ENCODE measurements at regions not wholly inside any gene's neighbourhood (a gene's known extent, or its start where the extent isn't known, plus 50 kb on each side); places are given as distances from the start of the nearest gene placed in this dataset.

- Mint-ChIP-seq H3K4me1 (ENCODE audit: unreplicated experiment) (peaks cover 20% of the 10 kb centered on the region), H3K27me3 (no peaks in the 10 kb centered on the region), H3K9me3 (no peaks in the 10 kb centered on the region), H3K27ac (no peak overlapping the region), H3K4me3 (no peak overlapping the region), H3K36me3 (no peaks in the 10 kb centered on the region)
- DNase-seq (ENCODE audit: extremely low spot score, unreplicated experiment): no peak
- no peak for TF ChIP-seq CTCF (conservative IDR thresholded peaks at IDR 0.05)
Measured at GRCh38 chr3:18113417-18113816, 311.7 kb downstream of the SATB1 start.

GRCh38 chr3:18112674-18113375 lies 312.3 kb downstream of the SATB1 start:
- Mint-ChIP-seq H3K36me3 (no peaks in the 10 kb centered on the region), H3K9me3 (no peaks in the 10 kb centered on the region), H3K4me3 (no peak overlapping the region), H3K4me1 (ENCODE audit: unreplicated experiment) (peaks cover 20% of the 10 kb centered on the region), H3K27me3 (no peaks in the 10 kb centered on the region), H3K27ac (no peak overlapping the region)
- no peak for DNase-seq (ENCODE audit: extremely low spot score, unreplicated experiment)
- TF ChIP-seq CTCF (conservative IDR thresholded peaks at IDR 0.05): no peak

- H3K4me3 Mint-ChIP-seq: peak overlapping the region; percentile 43
- no peaks in the 10 kb centered on the region for H3K27me3 Mint-ChIP-seq
- no peak for TF ChIP-seq CTCF (conservative IDR thresholded peaks at IDR 0.05)
- H3K27ac Mint-ChIP-seq: peak overlapping the region; percentile 66
- H3K9me3 Mint-ChIP-seq: no peaks in the 10 kb centered on the region
- H3K4me1 Mint-ChIP-seq (ENCODE audit: unreplicated experiment): peaks cover 20% of the 10 kb centered on the region
- DNase-seq (ENCODE audit: extremely low spot score, unreplicated experiment): no peak
- no peaks in the 10 kb centered on the region for H3K36me3 Mint-ChIP-seq
Measured at GRCh38 chr3:18111796-18112232, 313.3 kb downstream of the SATB1 start.

- Mint-ChIP-seq H3K9me3 (no peaks in the 10 kb centered on the region), H3K36me3 (no peaks in the 10 kb centered on the region), H3K27me3 (no peaks in the 10 kb centered on the region), H3K27ac (no peak overlapping the region), H3K4me1 (ENCODE audit: unreplicated experiment) (peaks cover 4% of the 10 kb centered on the region), H3K4me3 (no peak overlapping the region)
- DNase-seq (ENCODE audit: extremely low spot score, unreplicated experiment): no peak
- no peak for TF ChIP-seq CTCF (conservative IDR thresholded peaks at IDR 0.05)
Measured at GRCh38 chr3:18103591-18103990, 321.5 kb downstream of the SATB1 start.

- no peak for DNase-seq (ENCODE audit: extremely low spot score, unreplicated experiment)
- Mint-ChIP-seq H3K9me3 (peaks cover 6% of the 10 kb centered on the region), H3K4me1 (ENCODE audit: unreplicated experiment) (peaks cover 4% of the 10 kb centered on the region), H3K4me3 (no peak overlapping the region), H3K36me3 (peaks cover 4% of the 10 kb centered on the region), H3K27me3 (no peaks in the 10 kb centered on the region), H3K27ac (no peak overlapping the region)
- TF ChIP-seq CTCF (conservative IDR thresholded peaks at IDR 0.05): no peak
Measured at GRCh38 chr3:18100121-18100520, 325.0 kb downstream of the SATB1 start.
